OCI-LY7 (cell line): ENCODE measurements at regions not wholly inside any gene's neighbourhood (a gene's known extent, or its start where the extent isn't known, plus 50 kb on each side); places are given as distances from the start of the nearest gene placed in this dataset.

Experiments used
- CTCF ChIP-seq: fragments of 200-600 bp; sonication (generic); conservative IDR thresholded peaks from 2 replicates; pipeline ENCODE4 v1.5.1; 2014; ENCODE audit warnings: mild to moderate bottlenecking, antibody characterized with exemption, low read length, moderate library complexity, mixed read lengths
- EZH2phosphoT487 ChIP-seq: fragments of 200-600 bp; sonication (generic); IDR thresholded peaks from 2 replicates; pipeline ENCODE4 v1.6.1; 2018; ENCODE audit warnings: low read depth, borderline replicate concordance, mild to moderate bottlenecking, mixed run types, antibody characterized with exemption, low read length, moderate library complexity, mixed read lengths

GRCh38 chr3:64885055-64885454 lies 197.3 kb upstream of the ADAMTS9 start:
- TF ChIP-seq CTCF (no peak), EZH2phosphoT487 (no peak)
